CD14-positive monocyte (primary cell): ENCODE measurements at regions not wholly inside any gene's neighbourhood (a gene's known extent, or its start where the extent isn't known, plus 50 kb on each side); places are given as distances from the start of the nearest gene placed in this dataset.

Experiments
- DNase-seq, 3 donors: peaks; one replicate each; pipeline ENCODE4 v3.0.0-alpha.2; 2011 to 2022
- H2AFZ ChIP-seq: 2 replicates; pipeline ENCODE4 v1.6.0; 2012; ENCODE audit warnings: mild to moderate bottlenecking, low read depth, low read length, inconsistent platforms; ENCODE audit not compliant: insufficient read depth, poor library complexity, severe bottlenecking
- H3K27ac ChIP-seq, 2 donors: 1 replicate in 1 of 2; 2 replicates in 1 of 2; pipeline ENCODE4 v1.5.1; 2012 to 2013; ENCODE audit warnings: low read length in 2 of 2, control low read depth in 1 of 2, inconsistent platforms in 1 of 2, low read depth in 1 of 2, mild to moderate bottlenecking in 1 of 2
- H3K27me3 ChIP-seq, 2 donors: one replicate each; pipeline versions ENCODE4 v1.6.0 to v1.6.1; 2011 to 2013; ENCODE audit warnings: low read length in 2 of 2; ENCODE audit not compliant: control insufficient read depth in 2 of 2, insufficient read depth in 2 of 2
- H3K36me3 ChIP-seq, 2 donors: replicated peaks in 1 of 2; 1 replicate in 1 of 2; 2 replicates in 1 of 2; pipeline versions ENCODE4 v1.5.1 to v1.6.1; 2012 to 2013; ENCODE audit warnings: low read length in 2 of 2, control low read depth in 1 of 2, inconsistent platforms in 1 of 2, mild to moderate bottlenecking in 1 of 2; ENCODE audit not compliant: insufficient read depth in 2 of 2, control insufficient read depth in 1 of 2
- H3K4me1 ChIP-seq, 2 donors: 1 replicate in 1 of 2; 2 replicates in 1 of 2; pipeline versions ENCODE4 v1.5.1 to v1.6.1; 2012 to 2013; ENCODE audit warnings: low read length in 2 of 2, control low read depth in 1 of 2, inconsistent platforms in 1 of 2, mild to moderate bottlenecking in 1 of 2, moderate library complexity in 1 of 2; ENCODE audit not compliant: insufficient read depth in 2 of 2, control insufficient read depth in 1 of 2
- H3K4me2 ChIP-seq: replicated peaks from 2 replicates; pipeline ENCODE3; 2012; ENCODE audit warnings: low read length, moderate library complexity, mild to moderate bottlenecking; ENCODE audit not compliant: poor library complexity, severe bottlenecking; ENCODE audit errors: extremely low read depth
- H3K4me3 ChIP-seq, 3 experiments: fragments of 200-600 bp in 1 of 3; sonication (generic) in 1 of 3; replicated peaks in 1 of 3; 1 replicate in 2 of 3; 2 replicates in 1 of 3; pipeline ENCODE4 v1.5.1; 2011 to 2013; ENCODE audit warnings: low read length in 3 of 3, mild to moderate bottlenecking in 3 of 3, control low read depth in 2 of 3, low read depth in 2 of 3, inconsistent platforms in 1 of 3, moderate library complexity in 1 of 3
- H3K79me2 ChIP-seq: 2 replicates; pipeline ENCODE4 v1.6.0; 2012; ENCODE audit warnings: mild to moderate bottlenecking, control low read depth, inconsistent platforms, low read length, moderate library complexity; ENCODE audit not compliant: insufficient read depth
- H3K9ac ChIP-seq: 2 replicates; pipeline ENCODE4 v1.6.0; 2017; ENCODE audit warnings: low read length, mild to moderate bottlenecking; ENCODE audit not compliant: insufficient read depth, poor library complexity, severe bottlenecking
- H3K9me3 ChIP-seq, 2 donors: replicated peaks in 1 of 2; 1 replicate in 1 of 2; 2 replicates in 1 of 2; pipeline versions ENCODE4 v1.5.1 to v1.6.1; 2012 to 2013; ENCODE audit warnings: low read length in 2 of 2, control low read depth in 1 of 2; ENCODE audit not compliant: control insufficient read depth in 1 of 2, insufficient read depth in 1 of 2
- H4K20me1 ChIP-seq: 2 replicates; pipeline ENCODE4 v1.6.0; 2012; ENCODE audit warnings: mild to moderate bottlenecking, low read length, control low read depth, moderate library complexity; ENCODE audit not compliant: insufficient read depth
- H3K27ac Mint-ChIP-seq, 7 donors: one replicate each; pipeline ENCODE4 v1.8.0; 2020; ENCODE audit warnings: mild to moderate bottlenecking in 7 of 7, mixed read lengths in 7 of 7, moderate library complexity in 6 of 7, inconsistent platforms in 2 of 7
- H3K27me3 Mint-ChIP-seq, 3 donors: one replicate each; pipeline ENCODE4 v1.8.0; 2021 to 2022; ENCODE audit warnings: low read depth in 3 of 3, mild to moderate bottlenecking in 3 of 3, mixed read lengths in 3 of 3, moderate library complexity in 3 of 3, inconsistent platforms in 1 of 3
- H3K36me3 Mint-ChIP-seq, 2 donors: one replicate each; pipeline ENCODE4 v1.8.0; 2020; ENCODE audit warnings: mixed read lengths in 2 of 2, inconsistent platforms in 1 of 2, mild to moderate bottlenecking in 1 of 2
- H3K4me1 Mint-ChIP-seq: one replicate; pipeline ENCODE4 v1.8.0; 2020; ENCODE audit warnings: mild to moderate bottlenecking, mixed read lengths
- H3K4me3 Mint-ChIP-seq, 2 donors: one replicate each; pipeline ENCODE4 v1.8.0; 2020; ENCODE audit warnings: mild to moderate bottlenecking in 2 of 2, mixed read lengths in 2 of 2, moderate library complexity in 1 of 2
- H3K9me3 Mint-ChIP-seq, 7 donors: one replicate each; pipeline ENCODE4 v1.8.0; 2020 to 2022; ENCODE audit warnings: mixed read lengths in 7 of 7, mild to moderate bottlenecking in 6 of 7, moderate library complexity in 6 of 7, inconsistent platforms in 2 of 7
- WGBS: methylation state at CpG from one replicate; pipeline ENCODE4 v1.1.5; 2013; ENCODE audit warnings: missing lambda C conversion rate; ENCODE audit not compliant: insufficient coverage; 5-methylcytosine and 5-hydroxymethylcytosine counted together
- intact Hi-C, 2 donors: fragments of 100-400 bp; cut with micrococcal nuclease; formaldehyde crosslinking; loops; one replicate each; pipeline versions ENCODE4 v1.15.0 to v1.15.1; 2023
- TF ChIP-seq, protein P1 (sequence below): fragments of 200-600 bp; IDR thresholded peaks from one replicate; pipeline ENCODE4 v1.8.0; 2022; ENCODE audit warnings: antibody characterized with exemption, mild to moderate bottlenecking

GRCh38 chr5:2366816-2367215 is 384.7 kb downstream of the IRX2 start:
- Histone ChIP-seq H3K9ac (no peak overlapping the region), H4K20me1 (no peaks in the 10 kb centered on the region), H3K9me3 (peaks cover 48 to 60% of the 10 kb centered on the region in 2 donors), H3K27me3 (no peaks in the 10 kb centered on the region), H2AFZ (no peak overlapping the region), H3K79me2 (no peaks in the 10 kb centered on the region), H3K27ac (no peak overlapping the region), H3K4me2 (no peak overlapping the region), H3K36me3 (no peaks in the 10 kb centered on the region), H3K4me1 (no peaks in the 10 kb centered on the region), H3K4me3 (no peak overlapping the region)
- Mint-ChIP-seq H3K4me3 (no peak overlapping the region), H3K4me1 (no peaks in the 10 kb centered on the region), H3K27ac (no peak overlapping the region), H3K27me3 (peaks cover 0 to 4% (median 0%) of the 10 kb centered on the region in 3 donors), H3K36me3 (no peaks in the 10 kb centered on the region), H3K9me3 (peaks cover 11 to 35% (median 20%) of the 10 kb centered on the region in 7 donors)
- TF ChIP-seq, protein P1, sequence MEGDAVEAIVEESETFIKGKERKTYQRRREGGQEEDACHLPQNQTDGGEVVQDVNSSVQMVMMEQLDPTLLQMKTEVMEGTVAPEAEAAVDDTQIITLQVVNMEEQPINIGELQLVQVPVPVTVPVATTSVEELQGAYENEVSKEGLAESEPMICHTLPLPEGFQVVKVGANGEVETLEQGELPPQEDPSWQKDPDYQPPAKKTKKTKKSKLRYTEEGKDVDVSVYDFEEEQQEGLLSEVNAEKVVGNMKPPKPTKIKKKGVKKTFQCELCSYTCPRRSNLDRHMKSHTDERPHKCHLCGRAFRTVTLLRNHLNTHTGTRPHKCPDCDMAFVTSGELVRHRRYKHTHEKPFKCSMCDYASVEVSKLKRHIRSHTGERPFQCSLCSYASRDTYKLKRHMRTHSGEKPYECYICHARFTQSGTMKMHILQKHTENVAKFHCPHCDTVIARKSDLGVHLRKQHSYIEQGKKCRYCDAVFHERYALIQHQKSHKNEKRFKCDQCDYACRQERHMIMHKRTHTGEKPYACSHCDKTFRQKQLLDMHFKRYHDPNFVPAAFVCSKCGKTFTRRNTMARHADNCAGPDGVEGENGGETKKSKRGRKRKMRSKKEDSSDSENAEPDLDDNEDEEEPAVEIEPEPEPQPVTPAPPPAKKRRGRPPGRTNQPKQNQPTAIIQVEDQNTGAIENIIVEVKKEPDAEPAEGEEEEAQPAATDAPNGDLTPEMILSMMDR, result no peak
- no peak for DNase-seq
- 73% methylated on average over 6 of the region's 9 CpGs for WGBS
- intact Hi-C loops, result no loop called here

- intact Hi-C loops, result no loop called here
- Histone ChIP-seq H3K27ac (no peak overlapping the region), H3K9ac (no peak overlapping the region), H3K4me3 (no peak overlapping the region), H3K36me3 (no peaks in the 10 kb centered on the region), H3K27me3 (no peaks in the 10 kb centered on the region), H4K20me1 (no peaks in the 10 kb centered on the region), H3K4me2 (no peak overlapping the region), H3K79me2 (no peaks in the 10 kb centered on the region), H3K4me1 (no peaks in the 10 kb centered on the region), H2AFZ (no peak overlapping the region), H3K9me3 (peaks cover 5 to 26% of the 10 kb centered on the region in 2 donors)
- H3K27ac Mint-ChIP-seq, result no peak overlapping the region
- H3K27me3 Mint-ChIP-seq, result no peaks in the 10 kb centered on the region
- no peak for DNase-seq
- no peaks in the 10 kb centered on the region for H3K4me1 Mint-ChIP-seq
- TF ChIP-seq, protein P1, result no peak
- no peak overlapping the region for H3K4me3 Mint-ChIP-seq
- no peaks in the 10 kb centered on the region for H3K36me3 Mint-ChIP-seq
- H3K9me3 Mint-ChIP-seq, result peaks cover 7 to 16% (median 11%) of the 10 kb centered on the region in 7 donors
Measured at GRCh38 chr5:2357309-2357708, 394.2 kb downstream of the IRX2 start.
